GM23338 (cell line): ENCODE measurements at regions not wholly inside any gene's neighbourhood (a gene's known extent, or its start where the extent isn't known, plus 50 kb on each side); places are given as distances from the start of the nearest gene placed in this dataset.

ENCODE experiments used
- ZNF331 ChIP-seq: fragments of 250-450 bp; sonication (Bioruptor Pico); IDR thresholded peaks from 2 replicates; pipeline ENCODE4 v1.5.0; 2020; ENCODE audit warnings: low read depth, mild to moderate bottlenecking, moderate library complexity
- TF ChIP-seq, protein P1 (sequence below), 2 experiments: fragments of 200-600 bp in 1 of 2; sonication (generic) in 1 of 2; conservative IDR thresholded peaks; 2 replicates each; pipeline versions ENCODE4 v1.5.1 to v1.6.1; 2016 to 2017; ENCODE audit warnings: antibody characterized with exemption in 2 of 2, low read depth in 2 of 2, mild to moderate bottlenecking in 2 of 2, moderate library complexity in 1 of 2

DNA sequence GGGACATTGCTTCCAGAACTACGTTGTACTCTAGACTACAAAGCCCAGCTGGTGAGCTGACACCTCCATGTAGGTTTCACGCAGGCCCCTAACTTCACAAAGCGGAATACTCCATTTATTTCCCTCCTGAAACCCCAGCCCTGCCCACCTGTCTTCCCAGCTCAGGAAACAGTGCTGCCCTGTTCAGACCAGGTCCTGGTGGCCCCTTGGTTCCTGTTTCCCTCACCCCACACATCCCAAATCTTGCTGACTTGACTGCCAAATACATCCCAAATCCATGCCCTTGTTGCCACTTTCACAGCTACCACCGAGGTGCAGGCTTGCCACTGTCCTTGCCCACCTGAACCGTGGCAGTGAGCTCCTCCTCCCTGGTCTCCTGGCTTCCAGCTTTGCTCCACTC lies 113.1 kb upstream of the PTPN1 start:
- TF ChIP-seq ZNF331 (CRISPR knock-in tag), result no peak
- TF ChIP-seq, protein P1, sequence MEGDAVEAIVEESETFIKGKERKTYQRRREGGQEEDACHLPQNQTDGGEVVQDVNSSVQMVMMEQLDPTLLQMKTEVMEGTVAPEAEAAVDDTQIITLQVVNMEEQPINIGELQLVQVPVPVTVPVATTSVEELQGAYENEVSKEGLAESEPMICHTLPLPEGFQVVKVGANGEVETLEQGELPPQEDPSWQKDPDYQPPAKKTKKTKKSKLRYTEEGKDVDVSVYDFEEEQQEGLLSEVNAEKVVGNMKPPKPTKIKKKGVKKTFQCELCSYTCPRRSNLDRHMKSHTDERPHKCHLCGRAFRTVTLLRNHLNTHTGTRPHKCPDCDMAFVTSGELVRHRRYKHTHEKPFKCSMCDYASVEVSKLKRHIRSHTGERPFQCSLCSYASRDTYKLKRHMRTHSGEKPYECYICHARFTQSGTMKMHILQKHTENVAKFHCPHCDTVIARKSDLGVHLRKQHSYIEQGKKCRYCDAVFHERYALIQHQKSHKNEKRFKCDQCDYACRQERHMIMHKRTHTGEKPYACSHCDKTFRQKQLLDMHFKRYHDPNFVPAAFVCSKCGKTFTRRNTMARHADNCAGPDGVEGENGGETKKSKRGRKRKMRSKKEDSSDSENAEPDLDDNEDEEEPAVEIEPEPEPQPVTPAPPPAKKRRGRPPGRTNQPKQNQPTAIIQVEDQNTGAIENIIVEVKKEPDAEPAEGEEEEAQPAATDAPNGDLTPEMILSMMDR (conservative IDR thresholded peaks at IDR 0.05; ENCODE audit: low read depth in 2 of 2), result no peak
